ENCODE measurements at regions not wholly inside any gene's neighbourhood (a gene's known extent, or its start where the extent isn't known, plus 50 kb on each side); places are given as distances from the start of the nearest gene placed in this dataset.

DNA sequence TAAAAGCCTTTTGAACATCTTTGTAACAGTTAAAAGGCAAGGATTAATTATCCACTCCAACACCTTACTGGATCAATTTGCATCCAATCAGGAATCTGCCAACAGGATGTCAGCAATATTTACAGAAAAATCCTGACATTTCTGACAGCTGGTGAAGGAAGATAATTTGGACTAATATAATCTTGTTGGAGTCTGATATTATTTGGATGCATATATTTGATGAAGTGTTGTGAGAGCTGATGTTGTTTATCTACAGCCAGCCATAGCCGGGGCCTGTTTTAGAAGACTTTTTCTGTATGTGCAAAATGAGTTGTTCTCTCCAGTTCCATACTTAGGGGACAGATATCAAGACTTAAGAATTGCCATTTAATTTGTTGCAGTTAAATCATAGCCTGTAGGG lies 91.1 kb downstream of the GPR37 start:
- TF ChIP-seq CTCF (IDR thresholded peaks at IDR 0.05; ENCODE audit: low read length) (no peak), EZH2 (optimal IDR thresholded peaks at IDR 0.05; ENCODE audit: low read depth, low read length) (no peak)

All from MM.1S (cell line).